Astrocyte (in vitro differentiated cells and primary cell): ENCODE measurements at regions not wholly inside any gene's neighbourhood (a gene's known extent, or its start where the extent isn't known, plus 50 kb on each side); places are given as distances from the start of the nearest gene placed in this dataset.

ENCODE experiments used
- DNase-seq: peaks from one replicate; pipeline ENCODE4 v3.0.0-alpha.2; 2010; ENCODE audit warnings: low read depth
- FAIRE-seq: peaks from 2 replicates; lab custom pipeline; 2011; peaks lifted over from hg19 to GRCh38; lab: Jason Lieb, UNC
- H2AFZ ChIP-seq: 2 replicates; pipeline ENCODE4 v1.6.0; 2012; ENCODE audit warnings: low read depth, low read length, inconsistent platforms
- H3K27ac ChIP-seq: 2 replicates; pipeline ENCODE4 v1.5.1; 2011; ENCODE audit warnings: low read depth, low read length, inconsistent platforms
- H3K27me3 ChIP-seq: 2 replicates; pipeline ENCODE4 v1.6.0; 2011; ENCODE audit warnings: low read length, inconsistent platforms; ENCODE audit not compliant: insufficient read depth
- H3K36me3 ChIP-seq: 2 replicates; pipeline ENCODE4 v1.5.1; 2011; ENCODE audit warnings: low read length, inconsistent platforms; ENCODE audit not compliant: insufficient read depth
- H3K4me1 ChIP-seq: 2 replicates; pipeline ENCODE4 v1.5.1; 2011; ENCODE audit warnings: low read length, inconsistent platforms; ENCODE audit not compliant: insufficient read depth
- H3K4me2 ChIP-seq: 2 replicates; pipeline ENCODE4 v1.6.0; 2012; ENCODE audit warnings: low read length, inconsistent platforms
- H3K4me3 ChIP-seq: 2 replicates; pipeline ENCODE4 v1.5.1; 2011; ENCODE audit warnings: low read depth, mild to moderate bottlenecking, low read length, inconsistent platforms; ENCODE audit not compliant: insufficient read depth
- H3K79me2 ChIP-seq: 2 replicates; pipeline ENCODE4 v1.6.0; 2012; ENCODE audit warnings: mild to moderate bottlenecking, low read length, inconsistent platforms; ENCODE audit not compliant: insufficient read depth
- H3K9ac ChIP-seq: 2 replicates; pipeline ENCODE4 v1.6.0; 2012; ENCODE audit warnings: mild to moderate bottlenecking, low read length, inconsistent platforms
- H3K9me3 ChIP-seq: 2 replicates; pipeline ENCODE4 v1.5.1; 2012; ENCODE audit warnings: low read depth, mild to moderate bottlenecking, low read length, inconsistent platforms; ENCODE audit not compliant: insufficient read depth
- H4K20me1 ChIP-seq: 2 replicates; pipeline ENCODE4 v1.6.0; 2012; ENCODE audit warnings: low read length, inconsistent platforms; ENCODE audit not compliant: insufficient read depth
- H3K27ac Mint-ChIP-seq: one replicate; pipeline ENCODE4 v1.8.0; 2021; ENCODE audit warnings: mild to moderate bottlenecking, mixed read lengths; ENCODE audit not compliant: unreplicated experiment
- H3K27me3 Mint-ChIP-seq: one replicate; pipeline ENCODE4 v1.8.0; 2021; ENCODE audit warnings: low read depth, mixed read lengths; ENCODE audit not compliant: unreplicated experiment
- H3K36me3 Mint-ChIP-seq: one replicate; pipeline ENCODE4 v1.8.0; 2021; ENCODE audit warnings: low read depth, mixed read lengths; ENCODE audit not compliant: unreplicated experiment
- H3K4me1 Mint-ChIP-seq: one replicate; pipeline ENCODE4 v1.8.0; 2021; ENCODE audit warnings: low read depth, mixed read lengths; ENCODE audit not compliant: unreplicated experiment
- H3K4me3 Mint-ChIP-seq: one replicate; pipeline ENCODE4 v1.8.0; 2021; ENCODE audit warnings: mild to moderate bottlenecking, moderate library complexity, mixed read lengths; ENCODE audit not compliant: unreplicated experiment
- H3K9me3 Mint-ChIP-seq: one replicate; pipeline ENCODE4 v1.8.0; 2021; ENCODE audit warnings: mild to moderate bottlenecking, mixed read lengths; ENCODE audit not compliant: unreplicated experiment
- EZH2 ChIP-seq: IDR thresholded peaks from 2 replicates; pipeline ENCODE4 v1.6.1; 2012; ENCODE audit warnings: mild to moderate bottlenecking, low read length, inconsistent platforms; ENCODE audit not compliant: insufficient read depth
- TF ChIP-seq, protein P1 (sequence below): IDR thresholded peaks from 2 replicates; pipeline ENCODE4 v1.5.1; 2011; ENCODE audit warnings: low read depth, mild to moderate bottlenecking, inconsistent platforms, low read length, moderate library complexity; ENCODE audit not compliant: insufficient read depth

DNA sequence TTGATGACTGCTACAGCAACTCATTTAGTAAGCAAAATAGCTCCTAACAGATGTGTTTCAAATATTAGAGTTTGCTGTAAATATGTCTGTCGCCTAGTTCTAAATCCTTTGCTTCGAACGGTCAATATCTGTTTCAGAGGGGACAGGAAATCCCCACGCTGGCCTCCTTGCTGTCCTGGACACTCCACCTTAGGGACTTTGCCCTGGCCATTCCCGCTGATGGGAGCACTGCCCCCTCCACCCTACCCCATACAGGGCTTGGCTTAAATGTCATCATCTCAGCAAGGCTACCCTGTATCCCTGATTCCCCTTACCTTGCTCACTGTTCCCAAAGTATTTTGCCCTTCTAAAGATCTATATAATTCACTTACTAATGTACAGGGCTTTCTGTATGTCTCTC, 86.1 kb upstream of the HIVEP3 start:
- Histone ChIP-seq H3K4me3 (no peak overlapping the region), H3K9ac (no peak overlapping the region), H2AFZ (no peak overlapping the region), H4K20me1 (peaks cover 17% of the 10 kb centered on the region), H3K27ac (no peak overlapping the region), H3K4me2 (no peak overlapping the region), H3K27me3 (no peaks in the 10 kb centered on the region), H3K36me3 (no peaks in the 10 kb centered on the region), H3K79me2 (peaks cover 8% of the 10 kb centered on the region), H3K4me1 (no peaks in the 10 kb centered on the region), H3K9me3 (no peaks in the 10 kb centered on the region)
- Mint-ChIP-seq H3K4me3 (no peak overlapping the region), H3K4me1 (no peaks in the 10 kb centered on the region), H3K36me3 (no peaks in the 10 kb centered on the region), H3K9me3 (no peaks in the 10 kb centered on the region), H3K27me3 (peaks cover 13% of the 10 kb centered on the region), H3K27ac (no peak overlapping the region)
- FAIRE-seq, result no peak
- no peak for DNase-seq
- no peak for TF ChIP-seq EZH2
- TF ChIP-seq, protein P1, sequence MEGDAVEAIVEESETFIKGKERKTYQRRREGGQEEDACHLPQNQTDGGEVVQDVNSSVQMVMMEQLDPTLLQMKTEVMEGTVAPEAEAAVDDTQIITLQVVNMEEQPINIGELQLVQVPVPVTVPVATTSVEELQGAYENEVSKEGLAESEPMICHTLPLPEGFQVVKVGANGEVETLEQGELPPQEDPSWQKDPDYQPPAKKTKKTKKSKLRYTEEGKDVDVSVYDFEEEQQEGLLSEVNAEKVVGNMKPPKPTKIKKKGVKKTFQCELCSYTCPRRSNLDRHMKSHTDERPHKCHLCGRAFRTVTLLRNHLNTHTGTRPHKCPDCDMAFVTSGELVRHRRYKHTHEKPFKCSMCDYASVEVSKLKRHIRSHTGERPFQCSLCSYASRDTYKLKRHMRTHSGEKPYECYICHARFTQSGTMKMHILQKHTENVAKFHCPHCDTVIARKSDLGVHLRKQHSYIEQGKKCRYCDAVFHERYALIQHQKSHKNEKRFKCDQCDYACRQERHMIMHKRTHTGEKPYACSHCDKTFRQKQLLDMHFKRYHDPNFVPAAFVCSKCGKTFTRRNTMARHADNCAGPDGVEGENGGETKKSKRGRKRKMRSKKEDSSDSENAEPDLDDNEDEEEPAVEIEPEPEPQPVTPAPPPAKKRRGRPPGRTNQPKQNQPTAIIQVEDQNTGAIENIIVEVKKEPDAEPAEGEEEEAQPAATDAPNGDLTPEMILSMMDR, result no peak

DNA sequence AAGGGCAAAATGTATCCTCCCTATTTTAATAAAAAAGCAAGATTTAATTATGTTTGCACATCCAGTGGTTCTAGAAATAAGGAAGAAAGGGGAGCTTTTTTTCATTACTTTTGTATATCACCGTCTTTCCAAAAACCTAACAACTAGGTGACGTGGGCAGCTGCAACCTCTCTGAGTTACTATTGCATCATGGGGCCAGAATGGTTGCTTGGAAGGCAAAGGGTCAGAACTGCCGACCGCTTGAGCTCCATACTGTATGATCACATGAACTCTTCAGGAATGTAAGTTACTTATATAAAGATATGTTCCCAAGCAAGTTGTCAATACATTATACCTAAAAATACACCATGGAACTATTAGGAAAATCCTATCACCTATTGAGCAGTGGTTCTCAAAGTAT, 85.6 kb upstream of the HIVEP3 start:
- no peaks in the 10 kb centered on the region for H3K27me3 ChIP-seq
- peaks cover 17% of the 10 kb centered on the region for H4K20me1 ChIP-seq
- no peak overlapping the region for H3K9ac ChIP-seq
- H2AFZ ChIP-seq, result no peak overlapping the region
- DNase-seq, result no peak
- H3K9me3 ChIP-seq, result no peaks in the 10 kb centered on the region
- H3K4me3 ChIP-seq, result no peak overlapping the region
- Mint-ChIP-seq H3K9me3 (no peaks in the 10 kb centered on the region), H3K4me1 (no peaks in the 10 kb centered on the region), H3K27me3 (peaks cover 13% of the 10 kb centered on the region), H3K4me3 (no peak overlapping the region), H3K27ac (no peak overlapping the region), H3K36me3 (no peaks in the 10 kb centered on the region)
- H3K36me3 ChIP-seq, result no peaks in the 10 kb centered on the region
- FAIRE-seq, result no peak
- TF ChIP-seq, protein P1, result no peak
- TF ChIP-seq EZH2, result no peak
- H3K79me2 ChIP-seq, result peaks cover 8% of the 10 kb centered on the region
- no peak overlapping the region for H3K4me2 ChIP-seq
- H3K27ac ChIP-seq, result no peak overlapping the region
- H3K4me1 ChIP-seq, result no peaks in the 10 kb centered on the region

DNA sequence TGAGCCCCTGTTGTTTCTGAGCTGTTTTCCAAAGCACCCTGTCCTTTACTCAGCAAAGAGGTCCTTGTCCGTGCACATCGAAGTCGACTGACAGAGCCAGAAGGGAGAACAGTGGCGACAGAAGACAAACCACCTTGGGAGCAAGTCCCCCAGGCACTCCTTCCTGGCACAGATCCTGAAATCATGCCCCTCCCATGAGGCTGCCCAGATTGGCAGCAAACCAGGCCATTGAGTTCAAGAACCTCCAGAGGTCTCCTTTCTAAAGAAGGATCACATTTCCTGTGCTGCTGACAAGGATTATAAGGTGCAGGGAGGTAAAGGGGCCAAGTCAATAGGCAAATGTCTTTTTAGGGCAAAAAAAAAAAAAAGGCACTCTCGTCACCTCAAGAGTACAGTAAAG, 84.7 kb upstream of the HIVEP3 start:
- H4K20me1 ChIP-seq, result peaks cover 17% of the 10 kb centered on the region
- no peak overlapping the region for H3K4me3 ChIP-seq
- peaks cover 8% of the 10 kb centered on the region for H3K79me2 ChIP-seq
- peaks cover 9% of the 10 kb centered on the region for H3K27me3 Mint-ChIP-seq
- FAIRE-seq (no peak), DNase-seq (no peak)
- H3K27me3 ChIP-seq, result no peaks in the 10 kb centered on the region
- no peaks in the 10 kb centered on the region for H3K4me1 ChIP-seq
- H3K4me2 ChIP-seq, result no peak overlapping the region
- TF ChIP-seq EZH2, result no peak
- TF ChIP-seq, protein P1, result no peak
- H3K4me3 Mint-ChIP-seq, result no peak overlapping the region
- H3K9me3 Mint-ChIP-seq, result no peaks in the 10 kb centered on the region
- no peaks in the 10 kb centered on the region for H3K4me1 Mint-ChIP-seq
- no peak overlapping the region for H3K27ac Mint-ChIP-seq
- H3K36me3 ChIP-seq, result no peaks in the 10 kb centered on the region
- no peaks in the 10 kb centered on the region for H3K36me3 Mint-ChIP-seq
- no peak overlapping the region for H3K27ac ChIP-seq
- H3K9me3 ChIP-seq, result no peaks in the 10 kb centered on the region
- H3K9ac ChIP-seq, result no peak overlapping the region
- H2AFZ ChIP-seq, result no peak overlapping the region
